ENCODE measurements at regions not wholly inside any gene's neighbourhood (a gene's known extent, or its start where the extent isn't known, plus 50 kb on each side); places are given as distances from the start of the nearest gene placed in this dataset.
"Not testable (repeated sequence)": the region's sequence is repeated elsewhere in the genome, so short reads cannot be mapped to it uniquely, and the experiment has no call there.

DNA sequence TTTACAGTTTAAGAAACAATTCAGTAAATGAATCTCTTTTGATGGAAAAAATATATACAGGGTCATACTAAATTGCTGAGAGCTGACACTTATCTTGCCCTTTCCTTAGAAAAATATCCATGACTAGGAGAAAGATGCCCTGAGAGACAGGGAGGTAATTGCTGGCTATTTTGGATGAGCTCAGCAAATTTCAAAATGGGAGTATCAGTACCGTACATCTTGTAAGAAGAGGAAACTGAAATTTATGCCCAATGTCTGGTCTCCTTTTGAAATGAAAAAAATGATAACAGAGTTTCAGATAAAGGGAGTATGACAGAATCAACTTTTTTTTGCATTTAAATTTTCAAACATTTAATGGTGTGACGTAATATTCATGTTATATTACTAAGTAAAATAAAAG lies 415.8 kb upstream of the CDH10 start:
- intact Hi-C loops (cut with DNase I) = no loop called here
- DNase-seq = no peak

DNA sequence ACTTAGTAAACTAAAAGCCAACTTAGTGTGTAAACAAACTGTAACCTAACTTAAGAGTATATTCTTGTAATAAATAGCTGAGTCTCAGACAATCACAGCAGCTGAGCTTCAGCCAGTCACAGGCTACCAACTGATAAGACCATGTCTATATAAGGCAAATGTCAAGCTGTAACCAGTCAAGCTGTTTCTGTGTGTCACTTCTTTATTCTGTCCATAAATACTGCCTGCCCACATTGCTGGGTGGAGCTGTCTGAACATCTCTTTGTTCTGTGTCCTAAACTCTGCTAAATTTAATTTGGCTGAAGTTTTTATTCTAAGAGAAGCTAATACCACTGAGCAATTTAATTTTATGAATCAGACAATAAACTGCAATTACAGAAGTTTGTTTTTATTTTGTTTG lies 412.1 kb upstream of the CDH10 start:
- DNase-seq = no peak
- intact Hi-C loops (cut with DNase I) = no loop called here

DNA sequence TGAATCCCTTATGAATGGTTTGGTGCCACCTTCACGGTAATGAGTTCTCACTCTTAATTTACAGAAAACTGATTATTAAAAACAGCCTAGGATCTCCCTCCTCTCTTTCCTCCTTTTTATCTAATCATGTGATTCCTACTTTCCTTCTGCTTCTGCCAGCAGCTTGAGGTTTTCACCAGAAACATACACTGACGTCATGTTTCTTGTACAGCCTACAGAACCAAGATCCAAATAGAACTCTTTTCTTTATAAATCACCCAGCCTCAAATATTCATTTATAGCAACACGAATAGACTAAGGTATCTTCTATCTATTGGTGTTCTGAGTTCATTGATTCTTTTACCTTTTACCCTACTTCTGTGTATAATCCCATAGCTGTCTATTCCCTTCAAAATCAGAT lies 388.9 kb upstream of the CDH10 start:
- intact Hi-C loops (cut with DNase I) = no loop called here
- no peak for DNase-seq

DNA sequence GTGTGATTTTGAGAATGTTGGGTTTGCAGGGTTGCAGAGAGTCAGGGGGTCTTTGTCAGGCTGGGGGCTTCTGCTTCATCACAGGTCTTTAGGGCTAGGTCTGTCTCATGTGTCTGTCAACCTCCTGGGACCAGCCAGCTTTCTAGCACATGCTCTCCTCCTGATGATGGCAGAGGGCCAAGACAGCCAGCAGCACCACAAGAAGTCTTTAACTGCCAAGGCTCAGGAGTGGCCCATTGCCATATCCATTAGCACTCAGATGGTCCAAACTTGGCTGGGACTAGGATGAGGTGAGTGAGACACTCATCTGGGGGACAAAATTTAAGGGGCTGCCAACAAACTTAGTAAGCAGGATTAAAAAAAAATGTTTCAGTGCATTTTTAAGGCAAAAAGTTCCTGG lies 384.2 kb upstream of the CDH10 start:
- DNase-seq = peak in 3 of 10 donors; percentile 10 to 29 (median 19)
- intact Hi-C loops (cut with DNase I) = no loop called here

DNA sequence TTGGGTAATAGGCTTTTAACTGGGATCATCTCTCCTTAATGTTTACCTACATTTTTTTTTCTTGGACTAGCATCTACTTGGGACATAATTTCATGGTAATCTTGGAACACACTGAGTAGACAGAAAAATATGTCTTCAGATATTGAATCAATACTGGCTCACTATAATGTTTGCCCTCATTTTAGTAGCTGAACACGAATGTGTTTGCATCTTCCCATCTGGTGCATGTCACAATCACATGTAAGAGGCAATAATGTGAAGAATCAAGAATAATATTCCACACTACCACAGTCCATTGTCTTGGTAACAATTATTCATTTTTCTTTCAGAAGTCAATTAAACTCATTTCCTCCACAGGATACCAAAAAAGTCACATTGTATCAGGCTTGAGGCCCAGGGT lies 382.7 kb upstream of the CDH10 start:
- DNase-seq = no peak
- intact Hi-C loops (cut with DNase I) = no loop called here

DNA sequence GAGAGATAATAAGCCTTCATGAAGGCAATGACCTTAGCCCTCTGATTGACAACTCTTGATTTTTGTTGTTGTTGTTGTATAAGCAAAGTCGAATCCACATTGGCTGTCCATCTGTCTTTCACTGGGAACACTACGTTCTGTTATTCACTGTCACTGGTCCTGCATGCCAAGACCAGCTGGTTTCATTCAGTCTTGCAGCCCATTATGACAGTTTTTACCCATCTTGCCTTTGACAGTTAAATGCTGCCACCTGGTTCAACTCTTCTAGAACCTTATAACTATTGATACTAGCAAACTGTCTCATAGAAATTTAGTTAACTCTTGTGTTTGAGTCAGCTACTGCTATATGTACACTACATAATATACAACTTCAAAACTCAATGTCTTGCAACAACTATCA lies 382.3 kb upstream of the CDH10 start:
- no peak for DNase-seq
- intact Hi-C loops (cut with DNase I) = no loop called here

DNA sequence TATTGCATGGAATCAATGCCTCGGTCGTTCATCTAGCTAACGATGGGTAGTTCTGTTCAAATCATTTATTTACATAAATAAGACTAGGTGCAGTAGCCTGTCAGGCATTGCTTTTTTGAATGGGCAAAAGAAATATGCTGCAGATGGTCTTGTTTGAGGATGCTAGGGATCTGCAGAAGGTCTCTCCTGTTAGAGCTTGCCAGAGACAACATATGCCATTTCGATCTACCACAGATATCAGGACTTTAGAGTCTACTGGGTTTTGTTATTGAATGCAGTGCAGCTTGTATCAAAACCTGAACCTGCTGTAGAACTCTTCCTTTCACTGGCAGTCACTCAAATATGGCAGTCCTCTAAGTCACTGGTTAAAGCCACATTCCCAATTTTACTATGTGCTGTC lies 381.1 kb upstream of the CDH10 start:
- intact Hi-C loops (cut with DNase I) = no loop called here
- no peak for DNase-seq

DNA sequence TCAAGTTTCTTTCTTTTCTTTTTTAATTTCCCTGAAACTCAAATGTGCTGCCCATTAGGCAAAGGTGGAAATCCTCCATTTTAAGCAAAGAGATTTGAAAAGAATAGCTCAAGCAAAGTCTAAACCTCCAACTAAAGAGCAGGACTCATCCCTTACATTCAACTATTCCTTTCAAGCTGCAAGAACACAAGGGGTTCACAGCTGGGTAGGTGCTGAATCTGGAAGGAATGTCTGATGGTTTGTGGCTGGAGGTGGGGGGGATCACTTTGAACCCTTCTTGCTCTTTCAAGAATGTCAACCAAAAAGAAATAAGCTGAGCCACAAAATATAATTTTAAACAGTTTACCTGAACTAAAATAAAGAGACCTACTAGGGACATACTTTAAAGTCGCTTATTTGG lies 375.7 kb upstream of the CDH10 start:
- DNase-seq = no peak
- intact Hi-C loops (cut with DNase I) = no loop called here

DNA sequence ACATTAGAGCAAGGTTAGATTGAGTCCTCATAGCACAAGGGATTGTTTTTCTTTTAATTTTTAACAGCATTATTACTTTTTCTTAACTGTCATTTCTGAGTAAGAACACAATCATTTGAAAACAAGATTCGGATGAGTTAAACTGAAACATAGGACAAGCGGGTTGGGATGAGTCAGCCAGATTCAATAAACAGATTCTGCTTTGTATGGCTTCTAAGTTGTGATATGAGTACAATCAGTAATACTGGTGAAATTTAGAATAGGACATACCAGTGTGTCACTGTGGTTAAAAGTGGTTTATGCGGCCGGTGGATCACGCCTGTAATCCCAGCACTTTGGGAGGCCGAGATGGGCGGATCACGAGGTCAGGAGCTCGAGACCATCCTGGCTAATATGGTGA lies 364.3 kb upstream of the CDH10 start:
- no peak for DNase-seq
- intact Hi-C loops (cut with DNase I) = no loop called here

DNA sequence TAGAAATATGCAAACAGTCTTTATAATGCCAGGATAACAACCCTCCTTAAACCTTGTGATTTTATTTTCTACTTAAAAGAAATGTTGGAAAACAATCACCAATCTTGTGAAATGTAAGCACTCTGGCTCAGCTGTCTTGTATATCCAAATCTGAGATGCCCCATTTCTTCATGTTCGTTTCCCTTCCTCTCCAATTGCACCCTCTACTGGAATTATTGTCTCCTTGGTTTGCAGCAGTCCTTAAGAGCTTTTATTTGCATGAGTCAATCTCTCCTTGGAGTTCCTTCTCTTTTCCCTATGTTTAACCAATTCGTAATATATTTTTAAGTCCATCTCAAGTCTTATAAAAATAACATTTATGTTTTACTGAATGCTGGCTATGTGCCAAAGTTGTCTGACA lies 362.0 kb upstream of the CDH10 start:
- intact Hi-C loops (cut with DNase I) = no loop called here

DNA sequence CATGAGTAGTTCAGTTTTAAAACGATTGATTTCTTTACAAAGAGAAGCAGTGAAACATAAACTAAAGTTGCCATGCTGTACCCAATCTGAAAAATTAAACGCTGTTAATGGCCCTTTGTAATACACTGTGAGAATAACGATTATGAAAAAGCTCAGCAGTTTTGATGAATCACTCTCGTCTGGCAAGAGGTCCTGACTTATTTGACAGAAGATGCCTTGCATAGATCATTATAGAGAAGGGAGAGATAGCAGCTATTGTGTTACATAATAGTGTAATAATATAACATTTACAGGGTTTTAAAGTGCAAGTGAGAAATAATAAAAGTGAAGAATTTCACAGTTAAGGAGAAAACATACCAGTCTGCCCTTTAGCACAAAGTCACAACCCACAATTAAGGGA lies 361.5 kb upstream of the CDH10 start:
- DNase-seq = no peak
- intact Hi-C loops (cut with DNase I) = no loop called here

More for the DNA sequence above, 362.0 kb upstream of the CDH10 start:
- no peak for DNase-seq

DNA sequence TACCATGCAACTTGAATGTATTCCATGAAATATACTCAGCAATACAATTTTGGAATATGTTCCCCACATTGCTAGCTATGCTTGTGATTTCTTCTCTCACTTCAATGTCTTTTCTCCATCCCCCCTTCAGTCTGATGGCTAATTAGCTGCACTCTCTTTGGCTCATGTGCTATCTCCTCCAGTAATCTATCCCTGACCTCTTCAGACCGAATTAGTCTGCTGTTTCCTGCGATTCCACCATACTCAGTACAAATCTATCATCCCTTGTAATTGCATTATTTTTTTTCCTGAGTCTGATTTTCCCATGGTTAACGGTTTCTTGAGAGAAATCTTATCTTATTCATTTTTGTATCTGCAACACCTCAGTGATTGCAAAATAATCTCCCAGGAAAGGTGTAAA lies 360.7 kb upstream of the CDH10 start:
- intact Hi-C loops (cut with DNase I) = no loop called here

DNA sequence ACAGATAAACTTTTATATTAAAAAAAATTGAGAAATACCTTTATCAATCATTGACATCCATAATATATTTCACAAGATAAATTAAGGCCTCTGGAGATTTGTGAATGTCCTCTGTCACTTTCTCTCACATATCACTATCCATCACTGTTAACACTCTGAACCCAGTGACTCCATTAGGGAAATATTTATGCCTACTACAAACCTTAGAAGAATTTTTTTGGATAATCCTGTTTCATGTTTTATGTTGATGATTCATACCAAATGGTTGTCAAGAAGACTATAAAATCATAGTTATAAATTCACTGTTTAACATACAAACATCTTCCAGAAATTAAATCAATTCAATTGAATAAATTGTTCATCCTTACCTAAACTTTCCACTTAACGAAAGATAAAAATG lies 357.6 kb upstream of the CDH10 start:
- DNase-seq = no peak
- intact Hi-C loops (cut with DNase I) = no loop called here

More for the DNA sequence above, 360.7 kb upstream of the CDH10 start:
- DNase-seq = no peak

DNA sequence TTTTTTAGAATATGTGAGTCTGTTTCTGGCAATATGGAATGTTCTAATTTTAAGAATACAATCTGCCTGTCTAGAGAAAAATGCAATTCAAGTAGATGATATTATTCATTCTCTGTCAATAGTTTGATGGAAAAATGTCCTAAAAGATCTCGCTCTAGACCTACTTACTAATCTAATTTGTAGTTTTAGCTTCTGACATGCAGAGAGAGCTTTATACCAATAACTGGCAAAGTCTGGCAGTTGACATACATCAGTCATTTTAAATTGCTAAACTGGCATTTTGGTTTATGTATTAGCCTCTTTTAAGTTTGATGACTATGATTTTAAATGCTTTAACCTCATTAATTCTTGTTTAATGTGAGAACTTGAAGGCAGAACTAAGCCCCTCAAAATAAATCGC lies 355.0 kb upstream of the CDH10 start:
- DNase-seq = no peak
- intact Hi-C loops (cut with DNase I) = no loop called here

DNA sequence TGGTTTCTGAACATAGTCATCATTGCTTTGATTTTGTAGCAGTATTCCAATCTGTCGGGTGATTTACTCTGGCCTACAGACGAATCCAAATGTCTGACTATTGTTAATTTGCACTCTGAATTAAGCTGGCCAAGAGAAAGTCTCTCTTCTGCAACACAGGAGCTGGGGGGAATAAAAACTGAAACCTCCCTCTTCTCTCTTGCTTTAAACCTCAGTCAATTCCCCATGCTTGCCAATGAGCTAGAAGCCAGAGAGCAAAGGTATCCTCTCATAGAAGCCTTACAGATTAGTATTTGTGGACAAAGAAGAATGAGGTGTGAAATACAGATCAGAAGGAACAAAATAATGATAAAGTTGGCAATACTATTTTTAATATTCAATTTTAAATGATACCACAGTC lies 353.9 kb upstream of the CDH10 start:
- intact Hi-C loops (cut with DNase I) = no loop called here
- no peak for DNase-seq

DNA sequence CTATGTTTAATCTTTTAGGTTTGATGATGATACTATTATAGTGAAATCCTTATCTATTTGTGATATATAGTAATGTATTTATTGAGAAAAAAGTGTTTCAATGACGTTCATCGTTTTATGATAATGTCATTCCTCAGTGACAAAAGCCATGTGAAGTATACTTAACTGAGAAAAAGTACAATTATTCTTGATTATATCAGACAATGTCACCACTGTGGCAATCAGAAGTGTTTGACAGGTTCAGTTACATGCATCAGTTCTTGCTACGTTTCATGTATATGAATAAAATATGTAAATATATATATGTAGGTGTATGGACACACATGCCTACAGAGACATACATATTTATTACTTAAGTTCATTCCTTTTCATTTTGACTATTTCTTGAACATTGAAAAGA lies 341.5 kb upstream of the CDH10 start:
- intact Hi-C loops (cut with DNase I) = no loop called here
- no peak for DNase-seq

DNA sequence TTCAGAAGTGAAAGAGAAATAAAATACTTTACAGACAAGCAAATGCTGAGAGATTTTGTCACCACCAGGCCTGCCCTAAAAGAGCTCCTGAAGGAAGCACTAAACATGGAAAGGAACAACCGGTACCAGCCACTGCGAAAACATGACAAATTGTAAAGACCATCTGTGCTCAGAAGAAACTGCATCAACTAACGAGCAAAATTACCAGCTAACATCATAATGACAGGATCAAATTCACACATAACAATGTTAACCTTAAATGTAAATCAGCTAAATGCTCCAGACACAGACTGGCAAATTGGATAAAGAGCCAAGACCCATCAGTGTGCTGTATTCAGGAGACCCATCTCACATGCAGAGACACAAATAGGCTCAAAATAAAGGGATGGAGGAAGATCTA lies 333.8 kb upstream of the CDH10 start:
- DNase-seq; intact Hi-C loops (cut with DNase I): not testable (repeated sequence)

DNA sequence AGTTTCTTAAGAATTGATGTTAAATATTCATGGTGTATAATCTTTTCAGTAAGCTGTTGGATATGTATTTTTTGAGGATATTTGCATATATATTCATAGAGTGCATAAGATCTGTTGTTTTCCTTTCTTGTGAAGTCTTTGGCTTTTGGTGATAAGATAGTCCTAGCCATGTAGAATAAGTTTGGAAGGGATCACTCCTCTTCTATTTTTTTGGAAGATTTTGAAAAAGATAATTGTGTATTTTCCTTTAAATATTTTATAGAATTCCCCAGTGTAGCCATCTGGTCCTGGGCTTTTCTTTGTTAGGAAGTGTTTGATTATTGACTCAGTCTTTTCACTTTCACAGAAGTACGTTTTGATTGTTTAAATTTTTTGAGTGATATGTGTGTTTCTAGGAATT lies 318.8 kb upstream of the CDH10 start:
- DNase-seq = no peak
- intact Hi-C loops (cut with DNase I) = no loop called here

DNA sequence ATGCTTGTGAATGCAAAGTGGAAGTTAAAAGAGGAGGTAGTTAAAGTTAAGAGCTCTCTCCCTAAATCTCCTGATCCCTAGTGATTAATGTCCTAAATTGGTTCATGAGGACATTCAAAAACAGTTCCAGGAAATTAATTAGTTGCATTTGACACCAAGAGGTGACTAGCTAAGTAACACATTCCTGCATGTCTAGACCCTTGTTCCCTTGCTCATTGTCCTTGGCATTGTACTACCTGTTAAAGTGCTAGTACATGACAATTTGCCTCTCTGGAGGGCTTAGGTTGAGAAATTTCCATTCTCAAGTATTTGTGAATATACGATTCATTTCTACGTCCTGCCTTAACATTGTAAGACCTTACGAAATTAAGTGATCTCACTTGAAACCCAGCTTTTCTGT lies 278.6 kb upstream of the CDH10 start:
- intact Hi-C loops (cut with DNase I) = no loop called here
- no peak for DNase-seq

DNA sequence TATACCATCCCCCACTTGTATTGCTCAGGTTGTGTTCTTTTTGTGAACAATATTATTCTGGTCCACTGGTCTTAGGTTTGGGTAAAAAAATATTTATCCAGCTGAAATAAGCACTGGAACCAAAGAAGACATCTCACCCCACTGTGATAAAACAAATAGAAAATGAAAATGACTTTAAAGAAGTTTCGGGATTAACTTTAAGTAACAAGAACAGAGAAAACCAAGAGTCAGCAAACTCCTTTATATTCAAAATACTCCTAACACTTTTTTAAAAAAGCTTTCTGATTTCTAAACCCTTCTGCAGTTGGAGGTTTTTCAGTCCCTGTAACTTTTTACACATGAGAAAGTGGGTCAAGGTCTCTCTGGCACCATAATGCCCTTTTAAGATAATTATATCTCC lies 273.9 kb upstream of the CDH10 start:
- intact Hi-C loops (cut with DNase I) = no loop called here
- DNase-seq = no peak

DNA sequence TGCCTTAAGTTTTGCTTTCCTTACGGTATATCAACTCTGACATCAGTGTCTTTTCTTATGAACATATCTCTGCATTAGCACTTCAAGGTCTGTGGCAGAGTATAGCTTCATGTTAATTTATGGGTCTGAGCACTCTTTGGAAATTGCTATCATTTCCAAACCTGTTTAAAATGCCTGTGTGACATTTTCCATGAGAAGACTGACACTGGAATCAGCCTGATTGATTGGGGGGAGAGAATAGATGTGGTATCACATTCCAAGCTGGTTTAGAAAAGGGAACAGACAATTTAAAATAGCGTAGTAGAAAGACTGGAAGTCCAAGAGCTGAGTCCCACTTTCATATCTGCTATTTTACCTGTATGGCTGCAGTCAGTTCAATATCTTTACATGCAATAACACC lies 272.1 kb upstream of the CDH10 start:
- no peak for DNase-seq

DNA sequence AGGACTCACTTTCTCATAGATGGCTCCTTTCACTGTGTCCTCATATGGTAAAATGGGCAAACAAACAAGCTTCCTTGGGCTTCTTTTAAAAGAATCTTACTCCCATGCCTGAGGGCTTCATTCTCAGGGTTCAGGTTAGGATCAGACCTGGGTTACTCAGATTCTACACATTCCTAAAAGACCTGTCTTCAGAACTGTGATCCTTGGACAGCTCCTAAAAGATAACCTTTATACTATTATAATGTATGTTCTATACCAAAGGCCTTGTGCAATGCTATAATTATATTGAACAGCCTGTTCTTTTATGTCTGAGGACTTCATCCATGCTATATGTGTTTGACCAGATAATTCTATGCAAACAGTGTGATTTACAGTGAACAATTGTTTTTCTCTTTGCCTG lies 264.4 kb upstream of the CDH10 start:
- intact Hi-C loops (cut with DNase I) = no loop called here
- DNase-seq = no peak

More for the DNA sequence above, 272.1 kb upstream of the CDH10 start:
- intact Hi-C loops (cut with DNase I) = no loop called here

DNA sequence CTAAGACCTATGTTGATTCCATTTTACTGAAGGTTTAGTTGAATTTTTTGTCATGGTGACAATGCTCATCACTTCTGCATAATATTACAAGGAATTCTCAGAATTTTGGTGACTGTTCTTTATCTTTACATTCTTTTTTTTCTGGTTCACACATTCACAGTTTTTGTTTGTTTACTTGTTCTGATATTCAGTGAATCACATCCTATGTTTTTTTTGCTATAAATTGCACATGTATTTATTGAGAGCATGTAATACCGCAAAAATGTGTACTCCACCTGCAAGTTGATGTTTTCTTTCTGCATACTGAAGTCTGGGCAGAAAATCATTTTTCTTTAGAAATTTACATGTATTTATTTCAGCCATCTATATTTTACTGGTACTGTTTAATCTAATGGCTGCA lies 261.9 kb upstream of the CDH10 start:
- no peak for DNase-seq
- intact Hi-C loops (cut with DNase I) = no loop called here

DNA sequence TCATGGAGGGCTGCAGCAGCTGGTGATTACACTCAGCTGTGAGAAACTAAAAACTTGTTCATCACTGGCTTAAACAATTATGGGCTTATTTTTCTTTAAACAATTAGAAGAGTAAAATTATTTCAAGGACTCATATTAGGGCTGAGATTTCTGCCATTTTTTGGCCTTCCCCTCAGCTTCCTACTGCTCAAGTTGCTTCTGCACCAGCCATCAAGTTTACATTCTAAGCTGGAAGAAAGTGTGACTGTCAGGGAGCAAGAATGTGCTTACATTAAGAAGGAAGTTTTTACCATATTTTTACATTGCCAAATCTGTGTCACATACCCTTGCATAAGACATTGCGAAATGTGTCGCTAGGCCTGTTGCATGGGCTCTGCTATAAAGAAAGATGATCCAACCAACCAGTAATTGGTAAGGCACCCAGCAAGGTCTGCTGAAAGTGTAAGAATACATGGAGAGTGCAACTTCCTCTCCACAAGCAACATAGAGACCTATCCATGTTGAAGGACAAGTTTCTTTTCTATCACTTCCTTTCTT lies 260.3 kb upstream of the CDH10 start:
- intact Hi-C loops (cut with DNase I) = no loop called here
- DNase-seq = no peak
